ENCODE measurements at regions not wholly inside any gene's neighbourhood (a gene's known extent, or its start where the extent isn't known, plus 50 kb on each side); places are given as distances from the start of the nearest gene placed in this dataset.

DNA sequence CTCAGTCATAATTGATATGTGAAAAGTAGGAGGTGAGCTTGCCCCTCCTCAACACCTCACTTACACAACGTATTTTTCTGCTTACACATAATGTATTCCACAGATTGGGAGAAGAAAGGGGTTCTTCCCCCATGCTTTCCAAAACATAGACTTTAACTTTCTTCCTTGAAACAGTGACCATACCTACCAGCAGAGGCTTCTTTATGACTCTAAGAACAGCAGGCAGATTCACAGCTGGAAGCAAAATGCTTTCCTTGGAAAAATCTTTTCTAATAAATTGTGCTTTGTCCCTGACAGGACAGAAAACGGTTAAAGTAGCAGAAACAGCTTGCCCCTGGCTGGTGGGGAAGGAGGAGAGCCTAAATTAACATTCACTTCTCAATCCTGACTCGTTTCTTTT is 629.1 kb upstream of the IMPG1 start:
- no peak overlapping the region for H3K4me3 ChIP-seq (ENCODE audit: low read length in 3 of 3)
- H3K27me3 ChIP-seq (ENCODE audit: control insufficient read depth in 3 of 3, insufficient read depth in 3 of 3, low read length in 3 of 3) = no peaks in the 10 kb centered on the region
- no peak overlapping the region for H3K9ac ChIP-seq (ENCODE audit: low read depth in 1 of 3, low read length in 3 of 3)
- no peaks in the 10 kb centered on the region for H3K9me3 ChIP-seq (ENCODE audit: control insufficient read depth in 3 of 3, low read length in 3 of 3)
- no peaks in the 10 kb centered on the region for H3K36me3 ChIP-seq (ENCODE audit: control insufficient read depth in 3 of 3, insufficient read depth in 3 of 3, low read length in 3 of 3)
- no peaks in the 10 kb centered on the region for H3K4me1 ChIP-seq (ENCODE audit: control insufficient read depth in 3 of 3, insufficient read depth in 3 of 3, low read length in 3 of 3)
- no peak overlapping the region for H3K27ac ChIP-seq (ENCODE audit: low read depth, low read length)

DNA sequence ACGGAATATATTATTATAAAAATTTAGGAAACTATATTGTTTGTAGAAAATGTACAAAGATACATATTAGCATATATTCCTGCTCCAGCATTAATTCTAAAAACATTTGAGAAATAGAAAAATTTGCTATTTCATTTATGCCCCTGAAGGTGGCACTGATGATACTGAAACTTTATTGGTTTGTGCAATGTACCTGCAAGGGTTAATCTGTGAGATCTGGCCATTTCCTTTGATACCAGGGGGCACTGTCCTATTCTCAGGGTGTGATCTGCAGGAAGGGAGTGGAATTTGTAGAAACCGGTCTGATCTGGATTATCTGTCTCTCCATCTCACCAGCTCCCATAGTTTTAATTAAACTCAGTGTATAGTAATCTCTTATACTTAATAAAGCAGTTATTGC is 625.1 kb upstream of the IMPG1 start:
- Histone ChIP-seq H3K9me3 (ENCODE audit: control insufficient read depth in 3 of 3, low read length in 3 of 3) (no peaks in the 10 kb centered on the region), H3K9ac (ENCODE audit: low read depth in 1 of 3, low read length in 3 of 3) (no peak overlapping the region), H3K4me3 (ENCODE audit: low read length in 3 of 3) (no peak overlapping the region), H3K27me3 (ENCODE audit: control insufficient read depth in 3 of 3, insufficient read depth in 3 of 3, low read length in 3 of 3) (no peaks in the 10 kb centered on the region), H3K27ac (ENCODE audit: low read depth, low read length) (no peak overlapping the region), H3K36me3 (ENCODE audit: control insufficient read depth in 3 of 3, insufficient read depth in 3 of 3, low read length in 3 of 3) (no peaks in the 10 kb centered on the region), H3K4me1 (ENCODE audit: control insufficient read depth in 3 of 3, insufficient read depth in 3 of 3, low read length in 3 of 3) (no peaks in the 10 kb centered on the region)

DNA sequence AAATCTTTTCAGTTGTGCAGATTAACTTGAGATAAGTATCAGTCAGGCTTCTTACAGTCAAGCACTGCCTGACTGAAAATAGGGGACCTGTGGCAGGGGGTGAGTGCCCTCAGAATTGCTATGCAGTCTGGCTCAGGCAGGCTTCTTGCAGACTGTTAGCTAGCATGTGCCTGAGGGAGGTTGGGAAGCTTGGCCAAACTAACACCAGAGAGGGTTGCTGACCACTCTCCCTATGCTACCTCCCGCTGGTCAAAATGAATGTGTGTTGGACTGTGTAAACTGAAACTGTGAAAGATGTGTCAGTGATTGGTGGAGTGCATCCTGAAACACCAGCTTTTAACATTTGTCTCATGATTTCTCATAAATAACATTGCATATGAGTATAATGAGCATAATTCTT is 622.3 kb upstream of the IMPG1 start:
- H3K4me1 ChIP-seq (ENCODE audit: control insufficient read depth in 3 of 3, insufficient read depth in 3 of 3, low read length in 3 of 3) = no peaks in the 10 kb centered on the region
- no peak overlapping the region for H3K9ac ChIP-seq (ENCODE audit: low read depth in 1 of 3, low read length in 3 of 3)
- H3K27me3 ChIP-seq (ENCODE audit: control insufficient read depth in 3 of 3, insufficient read depth in 3 of 3, low read length in 3 of 3) = no peaks in the 10 kb centered on the region
- H3K36me3 ChIP-seq (ENCODE audit: control insufficient read depth in 3 of 3, insufficient read depth in 3 of 3, low read length in 3 of 3) = no peaks in the 10 kb centered on the region
- H3K4me3 ChIP-seq (ENCODE audit: low read length in 3 of 3) = no peak overlapping the region
- no peaks in the 10 kb centered on the region for H3K9me3 ChIP-seq (ENCODE audit: control insufficient read depth in 3 of 3, low read length in 3 of 3)
- H3K27ac ChIP-seq (ENCODE audit: low read depth, low read length) = no peak overlapping the region

DNA sequence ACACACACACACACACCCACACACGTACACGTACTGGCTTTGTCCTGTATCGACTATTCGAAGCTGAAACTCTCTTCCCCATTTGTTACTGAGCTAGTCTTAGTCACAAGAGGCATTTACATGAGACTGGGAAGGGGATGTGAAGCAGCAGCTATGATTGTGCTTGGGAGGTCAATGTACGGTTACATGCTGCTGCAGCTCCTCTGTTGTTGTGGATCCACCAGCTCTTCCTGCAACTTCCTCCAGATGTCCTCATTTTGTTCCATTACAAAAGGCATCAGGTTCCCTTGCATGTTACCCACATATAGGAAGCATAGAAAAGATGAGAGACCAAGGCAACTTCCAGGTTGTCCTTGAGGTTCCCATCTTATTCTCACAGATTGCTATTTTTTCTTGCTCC is 612.4 kb upstream of the IMPG1 start:
- Histone ChIP-seq H3K9ac (ENCODE audit: low read depth in 1 of 3, low read length in 3 of 3) (no peak overlapping the region), H3K27ac (ENCODE audit: low read depth, low read length) (no peak overlapping the region), H3K4me1 (ENCODE audit: control insufficient read depth in 3 of 3, insufficient read depth in 3 of 3, low read length in 3 of 3) (no peaks in the 10 kb centered on the region), H3K36me3 (ENCODE audit: control insufficient read depth in 3 of 3, insufficient read depth in 3 of 3, low read length in 3 of 3) (no peaks in the 10 kb centered on the region), H3K4me3 (ENCODE audit: low read length in 3 of 3) (no peak overlapping the region), H3K27me3 (ENCODE audit: control insufficient read depth in 3 of 3, insufficient read depth in 3 of 3, low read length in 3 of 3) (no peaks in the 10 kb centered on the region), H3K9me3 (ENCODE audit: control insufficient read depth in 3 of 3, low read length in 3 of 3) (no peaks in the 10 kb centered on the region)

DNA sequence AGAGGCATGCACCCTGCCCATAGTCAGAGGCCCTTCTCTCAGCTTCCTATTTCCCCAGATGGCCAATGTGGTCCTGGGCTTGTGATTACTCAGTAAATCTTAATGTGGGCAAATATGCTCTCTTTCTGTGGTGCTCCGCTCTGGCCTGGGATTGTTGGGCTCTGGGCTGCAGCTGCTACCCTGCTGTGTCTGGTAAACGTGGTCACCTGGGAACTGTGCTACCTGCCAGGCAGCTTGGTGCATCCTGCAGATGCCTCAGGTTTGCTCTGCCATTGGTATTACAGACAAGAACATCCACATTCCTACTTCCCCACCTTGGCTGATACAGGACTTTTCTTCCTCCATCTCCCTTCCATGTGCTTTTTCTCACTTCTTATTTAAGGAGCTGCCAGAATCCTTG is 611.5 kb upstream of the IMPG1 start:
- H3K36me3 ChIP-seq (ENCODE audit: control insufficient read depth in 3 of 3, insufficient read depth in 3 of 3, low read length in 3 of 3) = no peaks in the 10 kb centered on the region
- H3K27ac ChIP-seq (ENCODE audit: low read depth, low read length) = no peak overlapping the region
- no peaks in the 10 kb centered on the region for H3K9me3 ChIP-seq (ENCODE audit: control insufficient read depth in 3 of 3, low read length in 3 of 3)
- H3K4me1 ChIP-seq (ENCODE audit: control insufficient read depth in 3 of 3, insufficient read depth in 3 of 3, low read length in 3 of 3) = no peaks in the 10 kb centered on the region
- H3K9ac ChIP-seq (ENCODE audit: low read depth in 1 of 3, low read length in 3 of 3) = no peak overlapping the region
- H3K4me3 ChIP-seq (ENCODE audit: low read length in 3 of 3) = no peak overlapping the region
- no peaks in the 10 kb centered on the region for H3K27me3 ChIP-seq (ENCODE audit: control insufficient read depth in 3 of 3, insufficient read depth in 3 of 3, low read length in 3 of 3)

DNA sequence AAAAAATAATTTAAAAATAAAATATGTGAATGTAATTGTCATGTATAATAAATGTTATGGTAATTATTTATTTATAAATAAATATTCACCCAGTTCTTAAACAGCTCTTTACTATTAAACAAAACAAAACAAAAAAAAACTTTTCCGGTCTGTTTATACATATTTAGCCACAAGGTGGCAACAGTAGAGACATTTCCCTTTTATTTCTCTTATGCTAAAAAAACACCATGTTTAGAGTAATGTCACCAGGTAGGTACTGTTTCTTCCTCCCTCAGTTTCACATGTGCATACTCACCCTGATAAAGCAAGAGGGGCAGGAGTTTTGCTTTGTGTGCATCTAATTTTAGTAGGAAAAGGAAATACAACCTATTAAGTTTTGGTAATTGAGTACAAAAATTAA is 610.4 kb upstream of the IMPG1 start:
- H3K4me1 ChIP-seq (ENCODE audit: control insufficient read depth in 3 of 3, insufficient read depth in 3 of 3, low read length in 3 of 3) = no peaks in the 10 kb centered on the region
- no peak overlapping the region for H3K9ac ChIP-seq (ENCODE audit: low read depth in 1 of 3, low read length in 3 of 3)
- no peak overlapping the region for H3K4me3 ChIP-seq (ENCODE audit: low read length in 3 of 3)
- no peaks in the 10 kb centered on the region for H3K36me3 ChIP-seq (ENCODE audit: control insufficient read depth in 3 of 3, insufficient read depth in 3 of 3, low read length in 3 of 3)
- H3K27me3 ChIP-seq (ENCODE audit: control insufficient read depth in 3 of 3, insufficient read depth in 3 of 3, low read length in 3 of 3) = no peaks in the 10 kb centered on the region
- H3K9me3 ChIP-seq (ENCODE audit: control insufficient read depth in 3 of 3, low read length in 3 of 3) = no peaks in the 10 kb centered on the region
- H3K27ac ChIP-seq (ENCODE audit: low read depth, low read length) = no peak overlapping the region

DNA sequence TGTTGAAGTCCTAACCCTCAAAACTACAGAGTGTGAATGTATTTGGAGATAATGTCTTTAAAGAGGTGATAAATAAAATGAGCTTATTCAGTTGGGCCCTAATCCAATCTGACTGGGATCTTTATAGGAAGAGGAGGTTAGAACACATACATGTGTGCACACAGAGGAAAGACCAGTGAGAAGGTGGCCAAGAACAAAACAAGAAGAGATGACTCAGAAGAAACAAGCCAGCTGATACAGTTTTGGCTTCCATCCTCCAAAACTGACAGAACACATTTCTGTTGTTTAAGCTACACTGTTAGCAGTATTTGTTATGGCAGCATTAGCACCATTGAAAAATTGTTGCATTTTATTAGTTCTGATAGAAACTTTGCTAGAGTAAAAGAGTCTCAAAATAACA is 609.3 kb upstream of the IMPG1 start:
- no peaks in the 10 kb centered on the region for H3K4me1 ChIP-seq (ENCODE audit: control insufficient read depth in 3 of 3, insufficient read depth in 3 of 3, low read length in 3 of 3)
- no peaks in the 10 kb centered on the region for H3K36me3 ChIP-seq (ENCODE audit: control insufficient read depth in 3 of 3, insufficient read depth in 3 of 3, low read length in 3 of 3)
- H3K27ac ChIP-seq (ENCODE audit: low read depth, low read length) = no peak overlapping the region
- no peaks in the 10 kb centered on the region for H3K9me3 ChIP-seq (ENCODE audit: control insufficient read depth in 3 of 3, low read length in 3 of 3)
- H3K9ac ChIP-seq (ENCODE audit: low read depth in 1 of 3, low read length in 3 of 3) = no peak overlapping the region
- no peak overlapping the region for H3K4me3 ChIP-seq (ENCODE audit: low read length in 3 of 3)
- no peaks in the 10 kb centered on the region for H3K27me3 ChIP-seq (ENCODE audit: control insufficient read depth in 3 of 3, insufficient read depth in 3 of 3, low read length in 3 of 3)

DNA sequence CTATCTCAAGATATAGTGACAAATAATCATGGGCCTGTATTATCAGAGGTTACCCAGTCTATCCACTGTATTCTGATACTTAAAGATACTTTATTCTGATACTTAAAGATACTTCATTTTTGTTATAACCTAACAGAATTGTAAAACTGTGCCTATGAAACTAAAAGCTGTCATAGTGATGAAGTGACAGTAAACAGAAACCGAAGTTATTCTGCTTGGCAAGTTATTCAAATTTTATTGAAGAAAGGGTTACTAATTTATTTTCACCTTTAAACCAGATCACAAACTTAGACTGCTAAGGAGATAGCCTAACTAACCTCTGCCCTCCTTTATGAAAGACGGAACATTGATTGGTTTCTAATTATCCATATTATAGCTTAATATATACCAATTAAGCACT is 604.6 kb upstream of the IMPG1 start:
- Histone ChIP-seq H3K9me3 (ENCODE audit: control insufficient read depth in 3 of 3, low read length in 3 of 3) (no peaks in the 10 kb centered on the region), H3K4me3 (ENCODE audit: low read length in 3 of 3) (no peak overlapping the region), H3K27ac (ENCODE audit: low read depth, low read length) (no peak overlapping the region), H3K4me1 (ENCODE audit: control insufficient read depth in 3 of 3, insufficient read depth in 3 of 3, low read length in 3 of 3) (no peaks in the 10 kb centered on the region), H3K27me3 (ENCODE audit: control insufficient read depth in 3 of 3, insufficient read depth in 3 of 3, low read length in 3 of 3) (no peaks in the 10 kb centered on the region), H3K36me3 (ENCODE audit: control insufficient read depth in 3 of 3, insufficient read depth in 3 of 3, low read length in 3 of 3) (no peaks in the 10 kb centered on the region), H3K9ac (ENCODE audit: low read depth in 1 of 3, low read length in 3 of 3) (no peak overlapping the region)

DNA sequence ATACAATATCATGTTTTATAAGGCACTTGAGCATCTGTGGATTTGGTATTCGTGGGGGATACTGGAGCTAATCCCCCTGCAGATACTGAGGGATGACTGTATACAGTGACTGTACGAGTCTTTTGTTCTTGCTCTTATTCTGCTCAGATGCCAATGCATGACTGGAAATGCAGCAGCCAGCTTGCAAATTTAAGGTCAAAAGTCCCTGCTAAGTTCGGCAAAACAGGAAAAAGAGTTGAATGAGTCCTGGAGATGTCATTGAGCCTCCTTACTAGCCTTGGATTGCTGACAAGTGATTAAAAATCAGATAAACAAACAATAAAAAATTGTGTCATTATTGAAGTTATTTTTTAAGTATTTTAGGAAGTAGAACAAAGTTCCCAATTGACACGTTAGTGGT is 599.3 kb upstream of the IMPG1 start:
- H3K9ac ChIP-seq (ENCODE audit: low read depth in 1 of 3, low read length in 3 of 3) = no peak overlapping the region
- no peaks in the 10 kb centered on the region for H3K9me3 ChIP-seq (ENCODE audit: control insufficient read depth in 3 of 3, low read length in 3 of 3)
- H3K4me1 ChIP-seq (ENCODE audit: control insufficient read depth in 3 of 3, insufficient read depth in 3 of 3, low read length in 3 of 3) = no peaks in the 10 kb centered on the region
- no peak overlapping the region for H3K4me3 ChIP-seq (ENCODE audit: low read length in 3 of 3)
- no peaks in the 10 kb centered on the region for H3K36me3 ChIP-seq (ENCODE audit: control insufficient read depth in 3 of 3, insufficient read depth in 3 of 3, low read length in 3 of 3)
- H3K27me3 ChIP-seq (ENCODE audit: control insufficient read depth in 3 of 3, insufficient read depth in 3 of 3, low read length in 3 of 3) = no peaks in the 10 kb centered on the region
- H3K27ac ChIP-seq (ENCODE audit: low read depth, low read length) = no peak overlapping the region

DNA sequence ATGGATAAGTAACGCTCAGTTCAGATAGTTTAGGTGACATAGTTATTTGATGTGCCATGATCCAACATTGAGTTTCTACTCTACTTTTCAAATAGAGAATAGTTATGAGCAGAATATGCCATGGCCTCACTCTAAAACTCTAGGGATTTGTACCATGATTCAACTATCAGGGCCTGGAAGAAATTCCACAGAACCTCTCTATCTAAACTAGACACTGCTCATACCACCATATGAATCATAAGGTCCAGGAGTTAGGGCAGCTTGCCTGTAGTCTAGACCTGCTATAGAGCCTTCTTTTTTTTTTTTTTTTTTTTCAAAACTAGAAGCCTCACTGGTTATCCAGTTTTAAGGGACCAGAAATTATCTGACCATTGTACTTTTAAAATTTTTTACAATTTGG is 571.8 kb upstream of the IMPG1 start:
- no peaks in the 10 kb centered on the region for H3K36me3 ChIP-seq (ENCODE audit: control insufficient read depth in 3 of 3, insufficient read depth in 3 of 3, low read length in 3 of 3)
- no peak overlapping the region for H3K9ac ChIP-seq (ENCODE audit: low read depth in 1 of 3, low read length in 3 of 3)
- no peak overlapping the region for H3K27ac ChIP-seq (ENCODE audit: low read depth, low read length)

DNA sequence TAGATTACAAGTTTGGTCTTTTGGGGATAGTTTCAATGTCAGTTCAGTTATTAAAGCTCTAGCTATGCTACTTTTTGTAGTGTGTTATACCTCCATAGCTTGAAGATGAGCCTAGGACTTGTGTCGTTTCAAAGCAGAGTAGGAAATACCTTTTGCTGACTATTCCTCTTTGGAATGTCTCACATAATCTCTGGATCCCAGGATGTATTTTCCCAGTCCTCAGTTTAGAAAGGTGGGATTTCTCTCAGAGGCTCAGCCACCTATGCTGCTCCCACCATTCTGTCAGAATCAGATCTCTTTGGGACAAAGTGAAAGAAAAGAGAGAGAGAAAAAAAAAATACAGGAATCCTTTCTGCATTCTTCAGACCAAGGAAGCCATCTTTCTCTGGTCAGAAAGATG is 567.5 kb upstream of the IMPG1 start:
- Histone ChIP-seq H3K36me3 (ENCODE audit: control insufficient read depth in 3 of 3, insufficient read depth in 3 of 3, low read length in 3 of 3) (no peaks in the 10 kb centered on the region), H3K4me3 (ENCODE audit: low read length in 3 of 3) (no peak overlapping the region), H3K9me3 (ENCODE audit: control insufficient read depth in 3 of 3, low read length in 3 of 3) (no peaks in the 10 kb centered on the region), H3K9ac (ENCODE audit: low read depth in 1 of 3, low read length in 3 of 3) (no peak overlapping the region), H3K4me1 (ENCODE audit: control insufficient read depth in 3 of 3, insufficient read depth in 3 of 3, low read length in 3 of 3) (no peaks in the 10 kb centered on the region), H3K27ac (ENCODE audit: low read depth, low read length) (no peak overlapping the region), H3K27me3 (ENCODE audit: control insufficient read depth in 3 of 3, insufficient read depth in 3 of 3, low read length in 3 of 3) (no peaks in the 10 kb centered on the region)

More for the DNA sequence above, 571.8 kb upstream of the IMPG1 start:
- H3K4me1 ChIP-seq (ENCODE audit: control insufficient read depth in 3 of 3, insufficient read depth in 3 of 3, low read length in 3 of 3) = no peaks in the 10 kb centered on the region
- no peak overlapping the region for H3K4me3 ChIP-seq (ENCODE audit: low read length in 3 of 3)
- H3K27me3 ChIP-seq (ENCODE audit: control insufficient read depth in 3 of 3, insufficient read depth in 3 of 3, low read length in 3 of 3) = no peaks in the 10 kb centered on the region
- H3K9me3 ChIP-seq (ENCODE audit: control insufficient read depth in 3 of 3, low read length in 3 of 3) = no peaks in the 10 kb centered on the region
